Activated effector memory CD4-positive, alpha-beta T cell treated with Interleukin-2 at 50 U/mL for 16 hours (primary cell): ENCODE measurements at regions not wholly inside any gene's neighbourhood (a gene's known extent, or its start where the extent isn't known, plus 50 kb on each side); places are given as distances from the start of the nearest gene placed in this dataset.

Source experiments
- DNase-seq: peaks from one replicate; pipeline ENCODE4 v3.0.0-alpha.2; 2020

GRCh38 chr3:193829781-193830180 is 236.8 kb downstream of the OPA1 start:
- no peak for DNase-seq

DNA sequence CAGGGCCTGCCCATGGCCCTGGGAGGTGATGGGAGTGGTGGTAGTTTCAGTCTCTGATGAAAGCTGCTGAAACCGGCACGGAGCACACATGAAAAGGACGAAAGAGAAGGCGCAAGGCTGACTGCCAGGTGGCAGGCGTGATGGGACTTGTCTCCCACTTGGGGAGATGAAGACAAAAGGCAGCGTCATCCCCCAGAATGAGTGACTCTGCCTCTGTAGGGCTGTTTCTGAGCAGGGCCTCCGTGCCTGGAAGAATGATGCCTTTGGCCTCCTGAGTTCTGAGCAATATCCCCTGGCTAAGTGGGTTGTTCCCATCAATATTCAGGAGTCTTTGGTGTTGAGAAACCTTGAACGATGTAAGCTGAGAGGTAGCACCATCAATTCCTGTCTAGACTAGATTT is 237.8 kb downstream of the OPA1 start:
- DNase-seq, result no peak

- no peak for DNase-seq
Observed at GRCh38 chr3:193831495-193832455, 238.8 kb downstream of the OPA1 start.

GRCh38 chr3:193832833-193833413 is 239.9 kb downstream of the OPA1 start:
- DNase-seq, result no peak

DNA sequence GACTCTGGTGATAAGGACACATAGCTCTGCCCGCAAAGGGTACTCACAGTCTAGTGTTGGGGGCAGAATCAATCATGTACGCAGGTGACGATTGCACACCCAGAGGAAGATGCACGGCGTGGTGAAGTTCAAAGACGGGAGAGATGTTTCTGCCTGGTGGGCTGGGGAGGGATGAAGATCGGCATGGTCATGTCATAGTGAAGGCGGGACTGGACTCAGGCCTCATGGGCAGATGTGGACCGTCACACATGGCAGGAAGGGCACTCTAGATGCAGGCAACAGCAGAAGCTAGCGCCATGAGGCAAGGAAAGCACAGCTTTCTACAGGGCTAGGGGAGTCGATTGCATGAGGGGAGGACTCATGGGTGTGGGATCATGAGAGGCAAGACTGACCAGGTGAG is 240.6 kb downstream of the OPA1 start:
- no peak for DNase-seq

DNA sequence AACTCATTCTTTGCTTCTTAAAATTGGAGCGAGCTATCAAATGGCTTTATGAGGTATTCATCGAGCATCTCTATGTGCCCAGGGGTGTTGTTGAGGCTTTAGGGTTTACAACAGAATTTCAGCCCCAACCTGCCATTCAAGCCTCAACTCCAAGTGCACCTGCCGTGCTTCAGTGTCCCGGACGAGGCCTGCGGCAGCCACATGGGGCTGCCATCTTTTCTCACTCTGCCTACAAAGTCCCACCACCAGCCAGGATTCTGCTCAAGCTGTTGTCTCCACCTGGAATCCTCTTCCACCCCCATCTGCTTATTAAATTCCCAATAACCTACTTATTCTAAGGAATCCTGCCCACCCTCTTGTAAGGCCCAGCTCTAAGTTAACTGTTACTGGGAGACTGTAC is 242.4 kb downstream of the OPA1 start:
- DNase-seq, result no peak

GRCh38 chr3:193836511-193836910 is 243.5 kb downstream of the OPA1 start:
- no peak for DNase-seq

- DNase-seq, result no peak
Observed at GRCh38 chr3:193836918-193837317, 243.9 kb downstream of the OPA1 start.

GRCh38 chr3:193837347-193837827 is 244.4 kb downstream of the OPA1 start:
- no peak for DNase-seq

DNA sequence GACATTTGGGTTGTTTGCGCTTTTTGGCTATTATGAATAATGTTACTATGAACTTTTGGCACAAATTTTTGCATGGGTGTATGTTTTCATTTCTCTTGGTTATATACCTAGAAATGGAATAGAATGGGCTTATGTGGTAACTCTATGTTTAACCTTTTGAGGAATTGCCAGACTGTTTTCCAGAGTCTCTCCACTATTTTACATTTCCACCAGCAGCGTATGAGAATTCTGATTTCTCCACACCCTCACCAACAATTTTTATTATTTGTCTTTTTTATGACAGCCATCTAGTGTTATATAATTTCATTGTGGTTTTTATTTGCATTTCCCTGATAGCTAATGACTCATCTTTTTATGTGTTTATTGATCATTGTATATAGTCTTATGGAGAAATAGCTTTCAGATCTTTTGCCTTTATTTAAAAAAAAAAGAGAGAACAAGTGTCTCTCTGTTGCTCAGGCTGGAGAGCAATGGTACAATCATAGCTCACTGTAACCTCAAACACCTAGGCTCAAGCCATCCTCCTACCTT is 247.2 kb downstream of the OPA1 start:
- no peak for DNase-seq

DNA sequence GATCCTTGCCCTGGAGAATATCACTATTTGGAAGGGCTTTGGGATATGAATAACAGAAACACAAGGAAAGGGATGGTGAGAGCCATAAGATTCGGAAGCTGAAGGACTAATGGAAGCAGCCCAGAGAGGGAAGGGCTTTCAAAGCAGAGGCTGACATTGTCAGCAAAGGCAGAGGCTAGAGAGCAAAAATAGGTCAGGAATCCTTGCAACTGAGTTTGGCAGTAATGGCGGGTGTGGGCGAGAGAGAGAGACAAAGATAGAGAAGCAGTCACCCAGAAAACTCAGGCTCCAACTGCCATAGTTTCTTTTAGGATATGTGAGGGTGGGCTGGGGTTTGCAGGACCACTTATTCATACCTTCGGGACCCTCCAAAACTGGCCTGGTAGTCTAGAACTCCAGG is 248.6 kb downstream of the OPA1 start:
- no peak for DNase-seq

GRCh38 chr3:193842029-193842798 is 249.2 kb downstream of the OPA1 start:
- no peak for DNase-seq

DNA sequence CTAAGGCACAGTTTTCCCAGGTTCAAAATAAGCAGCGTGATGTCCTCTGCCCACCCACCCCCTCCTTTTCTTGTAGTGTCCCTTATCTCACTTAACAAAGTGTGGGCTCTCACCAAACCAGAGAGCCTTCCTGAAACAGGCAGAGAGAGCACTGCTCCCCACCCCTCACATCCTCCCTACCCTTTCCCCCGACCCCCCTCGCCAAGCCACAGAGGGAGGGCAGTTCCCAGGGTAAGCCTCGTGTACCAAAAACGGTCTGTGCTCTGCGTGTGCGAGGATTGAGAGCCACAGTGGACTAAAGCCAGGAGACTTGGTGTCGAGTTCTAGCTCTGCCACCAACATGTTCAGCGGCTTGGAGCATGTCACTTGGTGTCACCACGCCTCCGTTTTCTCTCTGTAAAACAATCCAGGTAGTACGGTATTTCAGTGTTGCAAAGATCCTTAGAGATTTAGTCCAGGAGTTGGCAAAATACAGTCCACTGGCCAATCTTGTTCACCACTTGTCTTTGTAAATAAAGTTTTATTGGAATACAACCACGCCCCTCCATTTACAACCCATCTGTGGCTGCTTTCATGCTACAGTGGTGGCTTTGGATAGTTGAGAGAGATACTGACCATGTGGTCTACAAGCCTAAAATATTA is 249.9 kb downstream of the OPA1 start:
- no peak for DNase-seq

- DNase-seq, result no peak
Observed at GRCh38 chr3:193843474-193844301, 250.7 kb downstream of the OPA1 start.

DNA sequence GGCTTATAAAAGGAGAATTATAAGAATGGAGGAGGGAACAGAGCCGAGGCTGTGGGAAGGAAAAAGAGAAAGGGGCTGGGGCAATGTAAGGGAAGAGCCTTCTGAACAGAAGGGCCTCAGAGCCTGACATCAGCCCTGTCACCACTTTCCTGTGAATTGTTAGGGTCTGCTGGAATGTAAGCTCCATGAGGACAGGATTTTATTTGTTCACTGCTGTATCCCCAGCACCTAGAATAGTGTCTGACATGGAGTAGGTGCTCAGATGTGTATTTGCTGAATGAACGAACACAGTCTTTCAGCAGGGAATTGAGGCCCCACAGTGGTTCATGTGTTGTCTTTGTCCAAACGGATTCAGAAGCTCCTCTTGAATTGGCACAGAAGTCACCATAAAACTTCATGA is 251.5 kb downstream of the OPA1 start:
- DNase-seq, result no peak

GRCh38 chr3:193845144-193845543 is 252.1 kb downstream of the OPA1 start:
- DNase-seq, result no peak

DNA sequence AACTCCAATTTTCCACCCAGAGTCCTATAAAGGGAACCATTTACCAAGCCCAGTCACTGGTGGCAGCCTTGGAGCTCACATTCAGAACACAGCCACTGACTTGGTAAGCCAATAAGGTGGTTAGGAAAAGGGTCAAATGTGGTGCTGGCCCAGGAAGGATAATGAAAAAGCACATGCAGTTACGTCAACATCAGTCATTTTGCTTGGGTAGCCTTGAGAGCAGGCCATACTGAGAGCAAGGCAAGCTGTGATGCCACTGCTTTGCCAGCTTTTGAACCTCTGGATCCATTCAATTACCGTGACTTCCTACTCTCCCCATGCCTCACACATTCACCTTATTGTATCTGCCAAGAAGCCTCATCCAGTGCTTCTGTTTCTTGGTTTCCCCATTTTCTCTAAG is 253.6 kb downstream of the OPA1 start:
- DNase-seq, result no peak

DNA sequence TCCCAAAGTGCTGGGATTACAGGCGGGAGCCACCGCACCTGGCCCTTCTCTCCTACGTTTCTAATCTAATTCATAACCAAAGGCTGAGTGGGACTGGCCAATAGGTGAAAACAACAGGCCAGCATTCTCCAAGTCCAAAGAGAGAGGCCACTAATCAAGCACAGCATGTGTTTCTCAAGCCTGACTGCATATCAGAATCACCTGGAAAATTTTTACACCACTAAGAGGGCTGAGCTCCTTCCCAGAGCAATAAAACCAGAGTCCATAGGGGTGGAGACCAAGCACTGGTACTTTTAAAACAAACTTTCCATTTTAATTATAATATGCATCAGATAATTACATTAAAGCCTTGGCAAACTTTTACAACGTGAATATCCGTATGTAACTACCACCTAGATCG is 254.4 kb downstream of the OPA1 start:
- DNase-seq, result no peak

DNA sequence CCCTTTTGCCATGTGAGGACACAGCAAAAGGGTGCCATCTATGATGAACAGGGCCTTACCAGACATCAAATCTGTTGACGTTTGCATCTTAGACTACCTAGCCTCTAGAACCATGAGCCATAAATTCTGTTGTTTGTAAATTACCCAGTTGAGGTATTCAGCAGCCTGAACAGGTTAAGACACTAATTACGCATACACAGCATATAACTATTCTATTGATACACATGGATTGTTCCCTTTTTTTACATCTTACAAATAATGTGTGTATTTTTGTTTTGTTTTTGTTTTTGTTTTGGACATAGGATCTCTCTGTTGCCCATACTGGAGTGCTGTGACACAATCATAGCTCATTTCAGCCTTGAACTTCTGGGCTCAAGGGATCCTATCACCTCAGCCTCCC is 255.5 kb downstream of the OPA1 start:
- DNase-seq, result no peak

DNA sequence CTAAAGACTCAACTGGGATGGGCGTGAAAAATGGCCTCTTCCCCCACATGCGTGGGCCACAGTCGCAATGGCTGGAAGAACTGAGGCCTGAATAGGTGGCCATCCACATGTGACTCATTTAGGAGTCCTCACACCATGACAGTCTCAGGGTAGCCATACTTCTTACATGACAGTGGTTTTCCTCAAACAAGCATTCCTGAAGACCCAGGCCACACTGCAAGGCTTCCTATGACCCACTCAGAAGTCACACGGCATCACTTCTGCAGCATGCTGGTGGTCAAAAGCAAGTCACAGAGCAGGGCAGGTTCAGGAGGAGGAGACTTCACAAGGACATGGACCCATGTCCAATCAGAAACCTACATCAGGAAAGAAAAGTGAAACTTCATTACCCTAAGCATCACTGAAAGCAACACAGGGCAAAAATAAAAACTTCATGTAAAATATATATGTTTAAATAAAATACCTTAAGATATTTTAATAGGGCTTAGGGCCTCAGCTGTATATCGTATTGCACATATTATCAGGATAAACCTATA is 257.1 kb downstream of the OPA1 start:
- DNase-seq, result no peak

DNA sequence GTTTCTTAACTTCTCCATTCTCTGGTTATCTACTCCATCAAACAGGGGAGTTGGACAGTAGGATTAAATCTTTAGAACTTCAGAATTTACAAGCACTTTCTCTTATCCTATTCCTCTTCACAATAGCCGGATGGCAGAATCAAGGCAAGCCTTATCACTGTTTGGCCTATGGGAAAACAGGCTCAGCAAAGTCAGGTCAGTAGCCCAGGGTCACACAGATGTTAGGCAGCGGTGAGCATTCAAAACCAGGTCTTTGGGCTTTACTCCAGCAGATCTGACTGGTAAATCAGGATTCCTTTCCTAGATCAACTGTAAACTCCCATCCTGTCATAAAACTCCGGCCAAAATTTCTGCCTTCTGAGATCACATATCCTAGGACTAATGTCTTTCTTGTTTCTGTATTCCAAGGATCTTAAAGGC is 258.4 kb downstream of the OPA1 start:
- DNase-seq, result no peak
